GM21515 (cell line): ENCODE measurements at regions not wholly inside any gene's neighbourhood (a gene's known extent, or its start where the extent isn't known, plus 50 kb on each side); places are given as distances from the start of the nearest gene placed in this dataset.

ENCODE experiments used
- ATAC-seq: cut with Tn5 transposase; IDR thresholded peaks from one replicate; pipeline ENCODE4 v1.9.1; 2021; ENCODE audit not compliant: unreplicated experiment

DNA sequence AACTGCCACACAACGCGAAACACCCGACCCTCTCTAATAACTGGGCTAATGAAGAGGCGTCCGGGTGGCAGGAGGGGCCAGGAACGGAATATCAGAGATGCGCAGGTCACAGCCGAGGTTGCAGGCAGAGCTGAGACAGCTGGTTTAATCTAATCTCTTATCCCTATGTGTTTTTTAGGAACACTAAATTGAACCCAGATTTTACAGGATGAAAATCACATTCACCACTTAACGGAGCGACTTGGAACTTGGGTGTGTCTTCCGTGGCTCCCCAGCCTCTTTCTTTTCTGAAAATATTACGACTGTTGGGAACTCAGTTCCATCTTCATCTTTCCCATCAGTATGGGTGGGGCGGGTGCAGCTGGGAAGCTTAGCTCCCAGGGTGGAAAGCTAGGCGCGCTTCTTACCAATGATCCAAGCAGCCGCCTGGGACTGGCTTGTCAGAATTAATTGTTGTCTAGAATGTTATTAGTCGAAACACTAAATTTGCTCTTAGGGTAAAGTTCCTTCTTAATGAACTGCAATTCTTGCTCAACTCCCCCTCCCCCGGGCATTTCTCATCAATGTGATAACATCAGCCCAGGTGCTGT lies 92.5 kb downstream of the IRX2 start:
- no peak for ATAC-seq

DNA sequence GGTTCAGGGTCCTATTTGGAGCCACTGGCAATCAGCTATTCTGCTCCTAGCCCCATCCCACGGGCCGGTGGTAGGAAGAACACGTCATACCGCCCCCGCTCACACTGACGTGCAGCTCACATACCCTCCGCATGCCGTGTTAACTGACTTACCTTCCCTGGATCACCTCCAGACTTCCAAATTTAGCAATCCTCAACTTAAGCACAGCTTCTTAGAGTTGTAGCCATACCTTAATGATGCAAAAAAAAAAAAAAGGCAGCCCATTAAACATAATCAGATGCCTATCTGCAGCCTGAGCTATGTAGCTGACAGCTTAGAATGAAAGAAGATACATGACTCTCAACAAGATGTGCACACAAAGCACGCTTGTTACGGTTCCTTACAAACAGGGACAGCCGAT lies 93.0 kb downstream of the IRX2 start:
- no peak for ATAC-seq

DNA sequence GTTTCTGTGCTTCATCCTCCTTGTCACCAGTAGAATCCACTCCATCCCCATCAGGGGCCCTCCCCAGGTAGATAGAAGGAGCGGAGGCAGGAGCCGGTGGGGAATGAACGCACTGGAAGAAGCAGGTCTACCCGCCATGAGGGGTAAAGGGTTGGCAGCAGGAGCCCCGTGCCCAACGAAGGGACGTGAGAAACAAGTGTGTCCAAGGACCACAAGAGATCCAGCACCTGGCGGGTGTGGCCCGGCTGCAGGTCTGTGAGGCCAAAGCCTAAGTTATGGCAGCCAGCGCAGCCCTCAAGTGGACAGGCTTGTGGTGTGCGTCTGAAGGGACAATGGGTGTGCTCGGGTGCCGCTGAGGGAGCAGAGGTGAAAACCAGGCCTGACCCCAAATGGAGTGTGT lies 94.3 kb downstream of the IRX2 start:
- no peak for ATAC-seq

DNA sequence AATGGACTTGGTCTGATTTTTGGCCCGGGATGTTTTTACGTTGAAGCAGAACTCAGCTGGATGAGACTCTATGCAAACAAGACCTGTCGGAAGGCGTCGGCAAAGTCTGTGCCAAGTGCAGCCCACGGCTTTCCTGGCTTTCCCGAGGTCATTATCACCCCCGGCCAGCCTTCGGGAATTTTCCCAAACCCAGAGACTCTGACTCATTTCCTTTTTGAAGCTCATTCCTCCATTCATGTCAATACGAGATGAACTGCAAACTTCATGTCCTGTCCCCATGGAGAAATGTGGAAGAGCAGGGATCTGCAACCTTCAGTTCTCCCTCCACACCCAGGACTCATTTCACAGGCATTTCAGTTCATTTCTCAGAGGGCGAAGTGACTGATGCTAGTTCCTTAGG lies 95.3 kb downstream of the IRX2 start:
- no peak for ATAC-seq

DNA sequence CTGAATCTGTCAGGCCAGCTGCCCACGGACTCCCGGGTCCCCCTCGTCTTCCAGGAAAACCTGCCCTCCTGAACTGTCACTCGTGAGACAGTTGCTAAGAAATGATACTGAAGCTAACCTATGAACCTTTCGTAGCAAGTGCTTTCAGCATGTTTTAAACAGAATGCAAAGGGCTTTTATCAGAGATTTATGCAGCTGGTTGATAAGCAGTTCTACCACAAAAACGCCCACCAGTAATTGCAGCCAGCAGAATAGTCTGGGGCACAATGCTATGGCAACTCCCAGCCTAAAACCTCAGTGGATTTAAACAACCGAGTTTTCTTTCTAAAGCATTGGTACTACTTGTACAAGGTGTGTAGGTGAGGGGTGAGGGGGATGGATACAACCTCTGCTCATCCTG lies 97.5 kb downstream of the IRX2 start:
- ATAC-seq, result no peak

DNA sequence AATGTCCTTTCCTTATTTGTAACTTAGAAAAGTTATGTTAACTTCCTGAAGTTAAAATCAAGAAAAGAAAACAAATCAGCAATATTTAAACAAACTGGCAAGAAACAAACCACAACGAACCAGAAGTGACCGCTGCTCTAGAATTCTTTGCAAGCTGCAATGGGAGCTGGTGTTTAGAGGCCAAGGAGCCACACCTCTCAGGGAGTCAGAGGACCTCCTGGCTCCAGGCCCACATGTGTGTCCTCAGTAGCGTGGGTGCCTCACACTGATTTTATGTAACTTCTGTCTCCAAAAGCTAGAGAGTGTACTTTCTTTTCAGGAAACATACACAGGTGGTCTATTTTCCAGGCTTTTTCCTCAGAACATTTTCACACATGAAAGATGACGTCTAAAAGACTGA lies 100.4 kb downstream of the IRX2 start:
- no peak for ATAC-seq

DNA sequence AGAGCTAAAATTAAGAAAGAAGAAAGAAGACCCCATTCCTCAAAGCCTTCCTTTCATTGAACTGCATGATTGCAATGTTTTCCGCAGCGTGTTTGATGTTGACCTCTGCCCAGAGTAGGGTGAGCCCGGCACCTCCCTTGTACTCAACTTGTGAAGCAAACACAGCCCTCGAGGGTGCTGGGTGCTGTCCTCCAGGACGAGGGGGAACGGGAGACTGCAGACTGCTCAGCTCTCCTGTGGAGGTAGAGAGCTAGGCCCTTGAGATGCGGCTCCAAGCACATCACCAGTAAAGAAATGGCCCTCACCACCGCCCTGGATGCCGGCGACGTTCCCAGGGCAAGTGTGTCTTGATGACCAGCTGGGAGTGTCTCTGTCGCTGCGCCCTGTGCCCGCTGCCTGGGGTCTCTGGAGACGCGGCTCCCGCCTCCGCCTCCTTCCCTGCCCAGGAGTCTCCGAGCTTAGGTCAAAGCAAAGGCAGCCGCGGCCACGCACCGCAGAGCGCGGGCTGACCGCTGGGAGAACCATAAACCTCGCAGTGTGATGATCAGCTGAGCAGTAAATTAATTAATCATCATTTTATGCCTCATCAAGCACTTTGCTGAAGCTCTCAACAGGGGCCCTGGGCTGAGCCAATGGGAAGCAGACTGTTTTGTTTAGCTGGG lies 108.7 kb downstream of the IRX2 start:
- no peak for ATAC-seq

DNA sequence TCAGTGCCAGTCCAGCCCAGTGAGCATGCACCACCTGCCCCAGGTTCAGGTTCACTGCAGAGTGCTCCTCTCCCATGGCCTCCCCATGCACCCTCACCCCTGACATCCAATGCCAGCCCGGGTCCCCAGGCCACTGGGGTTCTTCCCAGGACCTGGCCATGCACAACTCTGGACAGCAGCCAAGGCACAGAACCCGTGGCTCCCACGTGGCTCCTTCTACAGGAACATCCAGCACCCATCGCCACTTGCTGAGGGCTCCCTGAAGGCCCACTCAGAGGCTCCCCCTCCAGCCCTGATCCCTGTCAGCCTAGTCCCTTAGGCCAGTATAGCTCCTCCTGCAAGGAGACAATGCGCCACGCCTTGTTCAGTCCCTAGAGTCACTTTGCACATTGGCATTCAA lies 110.8 kb downstream of the IRX2 start:
- no peak for ATAC-seq

DNA sequence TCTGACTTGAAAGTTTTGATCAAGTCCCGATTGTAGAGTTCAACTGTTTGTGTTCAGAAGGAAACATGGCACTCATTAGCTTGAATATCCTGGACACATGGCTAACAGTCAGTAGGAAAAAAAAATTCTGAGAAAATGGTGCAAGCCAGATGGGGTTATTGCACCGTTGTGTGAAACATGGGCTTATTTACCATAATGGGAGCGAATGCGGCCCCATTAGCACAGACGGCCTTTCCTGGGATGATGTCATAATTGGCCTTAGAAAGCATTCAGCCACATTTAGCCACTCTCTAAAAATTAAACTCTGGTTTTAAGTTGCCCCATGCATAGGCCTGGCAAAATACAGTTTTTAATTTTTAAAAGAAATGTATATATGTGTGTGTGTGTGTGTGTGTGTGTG lies 112.1 kb downstream of the IRX2 start:
- ATAC-seq, result no peak

DNA sequence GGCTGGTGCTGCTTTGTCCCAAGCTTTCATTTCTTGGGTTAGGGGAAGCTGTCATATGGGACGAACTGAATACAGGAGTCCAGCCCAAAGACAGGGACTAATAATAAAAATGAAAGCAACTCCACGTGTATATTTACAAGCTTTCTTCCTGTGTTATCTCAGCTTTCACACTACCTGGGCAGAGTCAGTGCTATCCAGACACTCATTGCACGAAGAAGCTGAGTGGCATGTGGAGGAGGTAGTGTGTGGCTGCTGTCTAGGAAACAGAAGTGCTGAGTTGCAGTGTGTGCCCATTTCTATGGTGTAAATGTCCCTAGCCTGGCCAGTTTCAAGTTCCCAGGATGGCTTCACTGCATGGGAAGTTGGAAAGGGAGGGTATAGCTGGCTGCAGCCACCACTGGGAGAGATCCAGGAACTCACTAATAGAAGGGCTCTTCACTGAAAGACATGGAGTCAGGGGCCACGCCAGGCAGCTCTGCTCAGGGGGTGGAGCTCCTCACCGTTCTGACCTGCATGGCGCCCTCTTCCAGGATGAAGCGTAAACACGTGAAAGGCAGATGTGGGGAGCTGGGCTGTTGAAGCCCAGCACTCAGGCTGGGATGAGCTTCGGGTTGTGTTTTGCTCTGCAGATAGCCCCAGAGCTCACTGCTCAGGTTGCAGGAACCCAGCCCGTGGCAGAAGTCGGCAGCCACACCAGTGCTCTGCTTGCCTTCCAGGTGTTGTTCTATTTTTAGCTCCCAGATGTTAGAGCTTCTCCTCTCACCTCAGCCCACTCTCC lies 116.9 kb downstream of the IRX2 start:
- ATAC-seq, result no peak

DNA sequence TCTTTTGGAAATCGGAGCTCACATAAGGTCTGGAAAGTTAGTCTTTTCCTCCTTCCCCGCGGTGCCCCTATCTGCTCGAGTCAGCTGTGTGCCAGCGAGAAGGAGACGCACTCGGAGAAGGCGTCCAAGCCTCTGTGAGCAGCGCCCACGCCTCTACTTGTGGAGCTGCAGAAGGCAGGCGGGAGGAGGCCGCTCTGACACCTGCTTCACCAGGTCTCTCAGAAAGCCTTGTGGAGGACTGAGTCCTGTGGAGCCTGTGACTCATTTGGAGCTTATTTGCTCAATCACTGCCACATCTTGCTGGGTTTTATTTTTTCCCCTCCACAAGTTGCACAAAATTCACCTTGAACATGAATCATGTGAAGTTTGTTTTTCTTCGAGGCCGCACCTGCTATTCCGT lies 117.5 kb downstream of the IRX2 start:
- no peak for ATAC-seq

DNA sequence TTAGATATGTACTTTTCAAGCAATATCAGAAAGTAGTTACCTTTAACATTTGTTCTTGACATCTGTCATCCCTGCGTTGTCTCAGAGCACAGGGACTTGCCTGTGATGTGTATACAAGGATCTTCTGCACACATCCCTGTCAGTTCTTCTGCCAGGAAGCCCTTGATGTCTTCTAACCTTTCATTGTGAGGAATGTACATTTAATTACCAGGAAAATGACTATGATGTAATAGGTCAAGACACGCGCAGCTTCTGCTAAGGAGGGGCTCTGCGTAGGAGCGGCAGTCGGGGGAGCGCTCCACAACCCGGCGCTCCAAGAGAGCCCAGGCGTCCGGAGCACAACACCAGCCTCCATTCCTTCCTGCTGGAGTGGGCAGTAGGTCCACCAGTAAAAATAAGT lies 119.7 kb downstream of the IRX2 start:
- ATAC-seq, result no peak

DNA sequence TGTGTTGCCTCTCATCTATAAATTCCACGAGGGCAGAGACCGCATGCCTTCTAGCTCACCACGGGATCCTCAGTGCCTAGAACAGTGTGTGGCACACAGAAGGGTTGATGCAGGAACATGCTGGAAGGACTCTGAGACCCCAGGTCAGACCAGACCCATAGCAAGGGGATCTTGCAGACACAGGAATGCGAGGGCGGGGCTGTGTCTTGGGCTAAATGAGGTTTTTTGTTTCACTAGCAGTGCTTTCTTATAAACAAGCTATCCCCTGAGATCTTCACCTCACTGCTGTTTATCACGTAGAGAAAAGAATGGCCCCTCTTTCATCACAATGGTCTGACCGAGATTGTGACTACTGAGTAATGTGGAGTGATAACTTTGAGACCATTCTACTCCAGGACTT lies 122.4 kb downstream of the IRX2 start:
- ATAC-seq, result no peak

DNA sequence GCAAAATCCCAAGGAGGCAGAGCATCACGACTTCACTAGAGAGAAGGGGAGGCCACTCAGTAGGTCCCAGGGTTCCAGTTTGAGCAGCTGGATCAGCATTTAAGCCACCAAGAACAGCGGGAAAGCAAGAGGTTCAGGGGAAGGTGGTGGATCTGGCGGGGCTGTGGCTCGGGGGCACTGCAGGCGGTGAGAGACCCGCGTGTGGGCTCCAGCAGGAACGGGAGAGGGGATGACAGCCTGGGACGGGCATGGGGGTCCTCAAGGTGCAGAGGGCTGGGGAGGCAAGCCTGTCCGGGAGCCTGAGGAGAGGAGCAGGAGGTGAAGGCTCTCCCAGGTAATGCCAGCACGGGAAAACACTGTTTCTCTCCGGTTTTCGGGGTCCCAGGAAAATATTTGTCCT lies 123.6 kb downstream of the IRX2 start:
- no peak for ATAC-seq

DNA sequence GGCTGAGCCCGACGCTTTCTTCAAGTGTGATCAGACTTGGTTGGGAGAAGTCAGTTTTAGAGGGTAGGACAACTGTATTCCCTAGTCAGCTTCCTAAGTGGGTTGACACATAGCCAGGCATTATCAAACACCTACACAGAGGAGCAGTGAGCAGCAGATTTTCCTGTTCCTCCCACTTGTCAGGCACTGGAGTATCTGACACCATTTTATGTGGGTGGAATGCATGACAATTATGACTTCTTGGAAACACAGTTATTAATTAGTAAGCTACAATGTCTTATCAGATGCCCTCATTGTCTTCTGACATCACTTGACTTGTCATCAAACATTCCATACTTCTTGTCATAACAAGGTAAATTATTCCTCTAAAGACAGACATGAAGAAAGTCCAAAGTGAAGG lies 124.9 kb downstream of the IRX2 start:
- no peak for ATAC-seq

DNA sequence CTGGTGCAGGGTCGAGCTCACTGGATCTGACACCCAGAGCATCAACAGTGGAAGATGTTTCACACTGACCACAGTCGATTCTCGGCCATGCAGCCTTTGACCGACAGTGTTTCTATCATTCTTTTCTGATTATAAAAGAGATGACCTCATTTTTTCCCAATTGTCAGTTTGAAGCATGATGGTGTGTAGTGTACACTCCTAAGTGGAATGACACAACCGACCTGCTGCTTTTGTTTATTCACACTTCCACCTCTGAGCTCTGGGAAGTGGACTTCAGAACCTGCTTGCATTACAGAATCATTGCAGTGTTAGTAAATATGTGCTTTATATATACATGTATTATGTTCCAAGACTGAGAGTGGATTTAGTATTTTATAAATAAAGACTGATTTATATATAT lies 128.6 kb downstream of the IRX2 start:
- ATAC-seq, result no peak

DNA sequence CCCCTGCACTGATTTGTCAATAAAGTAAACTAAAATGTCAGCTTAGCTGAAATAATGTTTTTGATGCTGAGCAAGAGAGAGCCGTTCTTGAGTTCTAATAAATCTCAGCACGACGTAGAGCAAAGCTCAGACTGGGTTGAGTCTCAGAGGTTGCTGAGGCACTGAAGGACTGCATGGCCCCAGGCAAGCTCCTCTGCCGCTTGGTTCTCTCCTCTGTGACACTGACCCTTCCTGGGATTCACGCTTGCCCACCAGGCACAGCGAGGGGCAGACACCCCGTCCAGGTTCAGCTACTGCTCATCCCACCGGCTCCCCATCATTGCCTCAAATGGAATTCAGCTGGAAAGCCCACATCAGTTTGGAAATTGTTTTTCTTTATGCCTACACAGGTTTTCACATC lies 129.8 kb downstream of the IRX2 start:
- no peak for ATAC-seq

DNA sequence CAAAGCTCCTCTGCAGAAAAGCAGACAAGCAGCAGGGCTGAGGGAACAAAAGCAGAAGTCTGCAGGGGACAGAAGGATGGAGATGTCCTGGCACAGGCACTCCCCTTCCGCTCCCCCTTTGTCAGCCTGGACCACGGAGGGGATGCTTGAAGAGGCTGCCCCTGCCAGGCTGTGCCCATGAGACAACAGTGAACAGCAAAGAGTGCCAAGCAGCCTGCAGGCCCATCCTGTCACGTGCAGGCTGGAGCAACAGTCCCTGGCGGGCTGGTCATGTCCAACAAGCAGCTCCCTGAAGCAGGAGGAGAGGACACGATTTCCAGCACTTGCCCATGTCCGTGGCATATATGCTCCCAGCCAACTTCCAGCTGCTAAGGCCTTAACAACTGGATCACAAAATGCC lies 132.3 kb downstream of the IRX2 start:
- no peak for ATAC-seq

DNA sequence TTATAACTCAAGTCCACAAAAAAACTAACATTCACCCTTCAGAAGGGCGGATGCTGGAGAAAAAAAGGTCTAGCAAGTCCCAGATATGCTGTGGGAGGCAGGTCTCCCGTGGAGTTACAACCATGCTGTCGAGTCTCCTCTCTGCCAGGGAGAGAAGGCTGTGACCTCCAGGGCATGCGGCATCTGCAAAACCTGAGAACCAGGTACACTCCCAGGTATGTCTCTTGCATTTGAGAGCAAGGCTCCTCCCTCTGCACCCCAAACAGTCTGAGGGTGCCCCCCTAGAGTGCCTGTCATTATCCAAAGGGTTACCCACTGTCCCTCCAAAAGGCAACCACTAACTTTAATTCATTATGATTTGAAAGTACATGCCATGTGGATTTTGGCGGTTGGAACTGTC lies 134.0 kb downstream of the IRX2 start:
- no peak for ATAC-seq

DNA sequence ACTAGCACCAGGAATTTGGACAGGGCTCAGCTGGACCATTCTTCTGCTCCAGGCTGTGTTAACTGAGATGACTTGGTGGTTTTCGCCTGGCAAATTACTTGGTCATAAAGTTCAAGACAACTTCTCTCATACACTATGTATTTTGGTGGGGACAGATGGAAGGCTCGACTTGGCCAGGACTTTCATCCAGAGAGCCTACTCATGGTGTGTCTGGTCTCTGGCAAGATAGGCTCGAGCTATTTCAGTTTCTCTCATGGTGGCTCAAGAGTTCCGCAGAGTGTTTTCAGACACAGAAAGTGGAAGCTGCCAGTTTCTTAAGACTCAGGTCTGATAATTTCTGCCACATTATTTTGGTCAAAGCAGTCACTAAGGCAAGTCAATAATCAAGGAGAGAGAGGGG lies 135.6 kb downstream of the IRX2 start:
- no peak for ATAC-seq

DNA sequence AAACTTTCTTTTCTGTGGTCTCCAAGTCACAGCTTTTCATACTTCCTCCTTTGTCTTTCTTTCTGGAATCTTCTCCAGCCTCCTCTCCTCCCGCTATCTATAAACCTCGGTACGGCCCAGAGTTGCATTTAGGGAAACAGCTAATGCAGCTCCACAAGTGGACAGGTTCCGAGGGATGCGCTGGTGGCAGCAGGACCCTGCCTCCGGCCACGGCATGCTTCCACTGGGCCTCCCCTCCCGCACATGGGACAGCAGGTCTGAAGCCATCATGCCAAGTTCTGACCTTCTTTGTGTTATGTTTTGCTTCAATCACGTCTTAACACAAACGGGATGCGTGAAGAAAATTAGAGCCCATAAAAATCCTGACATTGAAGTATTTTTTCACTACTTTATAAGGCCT lies 136.9 kb downstream of the IRX2 start:
- ATAC-seq, result no peak

DNA sequence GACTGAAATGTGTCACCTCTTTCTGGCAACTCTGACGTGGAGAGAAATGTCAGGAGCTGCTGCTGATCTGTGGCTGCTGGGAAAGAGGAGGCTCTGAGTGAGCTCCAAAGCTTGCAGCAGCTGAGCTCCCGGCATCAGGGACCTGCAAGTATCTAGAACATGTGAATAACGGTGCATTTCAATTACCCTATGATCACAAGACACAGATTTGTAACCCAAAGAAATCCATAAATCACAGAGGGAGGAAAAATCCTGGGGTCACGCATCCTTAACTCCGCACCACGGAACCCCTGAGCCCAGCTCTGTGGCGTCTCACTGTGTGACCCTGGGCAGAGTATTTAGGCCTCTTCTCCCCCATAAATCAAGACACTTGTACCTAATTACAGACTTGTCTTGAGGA lies 139.8 kb downstream of the IRX2 start:
- no peak for ATAC-seq

DNA sequence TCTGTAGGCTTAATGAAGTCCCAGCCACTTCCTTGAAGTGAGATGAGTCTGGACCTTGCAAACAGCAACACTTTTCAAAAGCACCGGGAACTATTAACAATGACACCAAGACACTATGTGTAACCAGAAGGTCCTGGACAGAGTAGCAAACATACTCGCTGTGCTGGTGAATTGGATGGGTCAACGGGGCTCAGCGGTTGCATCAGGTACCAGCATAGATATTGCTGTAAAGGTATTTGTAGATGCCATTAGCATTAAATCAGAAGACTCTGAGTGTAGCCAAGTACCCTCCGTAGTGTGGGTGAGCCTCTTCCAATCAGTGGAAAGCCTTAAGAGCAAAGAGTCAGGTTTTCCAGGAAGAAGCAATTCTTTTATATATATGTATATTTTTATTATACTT lies 140.5 kb downstream of the IRX2 start:
- no peak for ATAC-seq
